Left renal cortex interstitium (tissue), 4 donors: ENCODE measurements at regions not wholly inside any gene's neighbourhood (a gene's known extent, or its start where the extent isn't known, plus 50 kb on each side); places are given as distances from the start of the nearest gene placed in this dataset.
"Not testable (repeated sequence)": the region's sequence is repeated elsewhere in the genome, so short reads cannot be mapped to it uniquely, and the experiment has no call there.

Source experiments
- DNase-seq, 4 donors: peaks; one replicate each; pipeline ENCODE4 v3.0.0-alpha.2; 2013; ENCODE audit warnings: low read depth in 4 of 4, low spot score in 2 of 4, missing footprints in 1 of 4

DNA sequence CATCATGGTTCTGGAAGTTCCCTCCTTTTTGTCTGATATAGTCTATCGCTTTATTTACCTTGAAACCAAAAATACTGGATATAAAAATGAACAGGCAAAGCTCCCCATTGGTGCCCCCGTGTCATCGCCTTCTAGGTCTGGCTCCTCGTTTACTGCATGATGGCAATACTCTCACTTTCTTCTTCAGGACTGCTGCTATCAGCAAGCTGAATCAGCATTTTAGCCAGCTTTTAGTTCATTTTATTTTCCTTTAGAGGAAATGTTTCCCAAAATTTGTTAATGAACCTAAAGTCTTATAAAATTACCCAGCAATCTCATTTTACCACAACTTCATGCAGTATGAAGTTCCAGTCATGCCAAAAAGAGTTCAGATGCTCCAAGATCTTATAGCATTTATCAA, 80.5 kb downstream of the ZIC3 start:
- no peak for DNase-seq

DNA sequence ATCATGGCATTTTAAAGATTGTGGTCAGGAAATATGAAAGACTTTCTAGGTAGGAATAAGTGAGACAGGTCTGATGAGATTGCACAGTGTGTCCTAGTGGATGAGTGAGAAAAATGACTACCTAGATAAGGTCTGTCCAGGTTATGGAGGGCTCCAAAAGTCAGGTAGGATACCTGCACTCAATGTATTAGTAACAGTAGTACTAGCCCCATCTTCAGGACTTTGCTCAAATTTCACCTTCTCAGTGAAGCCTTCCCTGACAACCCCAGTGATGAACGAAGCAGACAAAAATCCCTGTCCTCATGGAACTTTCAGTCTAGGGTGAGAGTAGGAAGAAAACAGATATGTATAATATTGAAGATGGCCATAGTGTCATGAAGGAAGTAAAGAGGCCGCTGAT, 85.7 kb downstream of the ZIC3 start:
- no peak for DNase-seq

DNA sequence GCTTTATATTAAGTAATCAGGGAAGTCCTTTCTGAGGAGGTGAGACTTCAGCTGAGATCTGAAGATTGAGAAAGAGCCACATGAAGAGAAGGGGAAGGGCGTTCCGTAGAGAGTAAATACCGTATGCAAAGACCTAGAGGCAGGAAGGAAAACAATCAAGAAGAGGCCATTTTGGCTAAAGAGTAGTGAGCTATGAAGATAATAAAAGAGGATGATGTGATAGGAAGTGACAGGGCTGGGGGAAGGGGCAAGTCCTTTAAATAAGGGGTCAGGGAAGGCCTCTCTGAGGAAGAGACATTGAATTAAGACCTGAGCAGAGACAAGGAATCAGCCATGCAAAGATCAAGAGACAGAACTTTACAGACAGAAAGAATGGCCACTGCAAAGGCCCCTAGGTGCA, 86.2 kb downstream of the ZIC3 start:
- no peak for DNase-seq

DNA sequence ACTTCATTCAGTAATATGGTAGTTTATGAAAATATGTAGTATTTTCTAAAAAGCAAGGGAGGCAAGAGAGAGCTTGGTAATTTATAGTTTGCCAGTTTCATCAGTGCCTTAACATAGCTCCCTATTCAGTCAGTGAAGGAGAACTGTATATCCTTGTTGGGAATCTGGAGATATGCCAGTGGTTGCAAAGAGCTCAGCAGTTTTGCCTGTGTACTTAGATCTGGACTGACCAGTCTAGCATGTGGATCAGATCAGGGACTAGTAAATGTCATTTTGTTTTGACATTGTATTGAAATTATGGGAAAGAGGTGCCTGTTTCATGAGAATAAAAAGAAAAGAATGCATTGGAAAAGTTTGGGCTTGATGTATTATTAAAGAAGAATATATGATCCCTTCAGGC, 88.6 kb downstream of the ZIC3 start:
- no peak for DNase-seq

DNA sequence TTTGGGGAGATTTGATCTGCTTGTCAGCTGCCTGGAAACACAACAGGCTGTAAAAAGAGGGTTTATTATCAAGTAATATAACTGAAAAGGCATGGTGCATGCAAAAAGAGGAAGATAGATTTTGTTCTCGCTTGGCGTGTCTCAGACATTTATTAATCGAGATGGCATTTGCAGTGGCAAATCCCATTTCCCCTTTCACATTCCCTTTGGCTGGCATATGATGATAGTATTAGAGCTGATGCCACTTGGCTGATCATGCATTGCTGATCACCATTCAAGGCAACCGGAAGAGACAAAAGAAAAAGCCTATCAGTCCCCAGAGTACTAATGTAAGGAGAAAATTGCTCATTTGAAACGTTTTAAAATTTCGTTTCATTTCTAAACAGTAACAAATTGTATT, 101.8 kb downstream of the ZIC3 start:
- no peak for DNase-seq

DNA sequence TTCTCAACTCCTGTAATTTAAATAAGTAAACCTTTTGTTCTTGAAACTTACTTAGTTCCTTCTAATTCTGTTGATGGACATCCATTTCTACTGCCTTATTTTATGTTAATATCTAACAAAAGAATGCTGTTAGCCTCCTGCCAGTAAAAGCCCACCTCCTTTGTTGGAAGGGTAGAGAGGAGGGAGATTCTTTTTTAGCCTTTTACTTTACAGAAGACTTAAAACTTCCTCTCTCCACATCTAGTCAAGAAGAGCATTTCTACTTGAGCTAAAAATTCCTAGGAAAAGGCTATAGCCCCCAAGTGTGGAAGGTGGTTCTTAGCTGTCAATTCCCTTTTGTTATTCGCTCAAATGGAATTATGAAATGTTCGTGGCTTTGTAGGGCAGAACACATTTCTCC, 118.7 kb downstream of the ZIC3 start:
- DNase-seq: no peak

DNA sequence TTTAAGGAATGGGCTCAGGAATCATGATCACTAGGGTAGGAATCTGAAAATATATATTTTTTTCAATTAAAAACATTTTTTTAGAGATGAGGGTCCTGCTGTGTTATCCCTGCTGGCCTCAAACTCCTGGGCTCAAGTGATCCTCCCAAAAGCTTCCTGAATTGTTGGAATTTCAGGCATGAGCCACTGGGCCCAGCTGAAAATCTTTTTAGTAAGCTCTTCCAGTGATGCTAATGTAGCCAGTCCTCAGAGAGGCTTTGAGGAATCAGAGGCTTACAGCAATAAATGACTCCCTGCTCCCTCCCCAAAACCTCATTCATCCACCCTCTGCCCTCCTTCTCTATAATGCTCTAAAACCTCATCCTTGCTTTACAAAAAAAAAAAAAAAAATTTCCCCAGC, 129.5 kb downstream of the ZIC3 start:
- no peak for DNase-seq

DNA sequence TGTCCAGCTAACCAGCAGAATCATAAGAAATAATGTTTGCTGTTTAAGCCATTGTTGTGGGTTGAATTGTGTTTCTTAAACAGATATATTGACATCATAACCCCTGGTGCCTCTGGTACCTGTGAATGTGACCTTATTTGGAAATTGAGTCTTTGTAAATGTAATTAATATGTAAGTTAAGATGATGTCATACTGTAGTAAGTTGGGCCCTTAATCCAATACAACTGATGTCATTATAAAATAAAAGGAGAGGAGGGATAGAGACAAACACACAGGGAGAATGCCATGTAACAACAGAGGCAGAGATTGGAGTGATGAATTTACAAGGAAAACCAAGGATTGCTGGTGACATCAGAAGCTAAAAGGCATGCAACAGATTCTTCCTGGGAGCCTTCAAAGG, 141.4 kb downstream of the ZIC3 start:
- no peak for DNase-seq

DNA sequence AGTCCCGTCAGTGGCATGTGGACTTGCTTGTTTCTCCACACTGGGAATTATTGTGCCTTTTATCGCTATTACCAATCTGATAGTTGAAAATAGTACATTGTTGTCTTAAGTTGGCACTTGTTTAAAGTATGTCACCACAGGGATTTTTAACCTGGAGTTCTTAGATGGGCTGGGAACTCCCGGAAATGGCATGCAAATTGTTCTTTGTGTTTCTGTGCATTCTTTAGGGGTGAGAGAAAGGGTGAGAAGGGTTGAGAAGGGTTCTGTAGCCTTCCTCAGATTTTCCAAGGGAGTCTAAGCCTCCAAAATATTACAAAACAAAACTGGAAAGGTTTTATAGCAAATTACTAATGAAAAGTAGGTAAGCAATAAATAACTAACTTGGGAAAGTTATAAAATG, 176.9 kb downstream of the ZIC3 start:
- DNase-seq: no peak

DNA sequence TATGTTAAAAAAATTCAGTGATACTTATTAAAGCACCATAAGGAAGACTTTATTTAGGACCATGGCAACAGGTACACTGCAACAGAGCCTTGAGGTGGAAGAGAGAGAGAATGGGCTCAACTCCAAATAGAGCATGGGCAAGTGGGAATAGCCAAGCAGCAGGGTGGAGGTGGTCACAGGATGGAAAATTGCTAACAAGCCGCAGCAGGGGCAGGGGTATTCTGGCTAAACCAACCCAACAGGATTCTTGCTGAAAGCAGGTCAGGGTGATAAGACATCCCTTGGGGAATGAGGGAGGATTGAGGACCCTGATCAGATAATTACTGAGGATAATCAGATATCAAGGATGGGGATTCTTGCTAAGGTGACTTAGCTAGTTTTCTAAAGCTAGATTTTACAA, 177.5 kb downstream of the ZIC3 start:
- DNase-seq: no peak

DNA sequence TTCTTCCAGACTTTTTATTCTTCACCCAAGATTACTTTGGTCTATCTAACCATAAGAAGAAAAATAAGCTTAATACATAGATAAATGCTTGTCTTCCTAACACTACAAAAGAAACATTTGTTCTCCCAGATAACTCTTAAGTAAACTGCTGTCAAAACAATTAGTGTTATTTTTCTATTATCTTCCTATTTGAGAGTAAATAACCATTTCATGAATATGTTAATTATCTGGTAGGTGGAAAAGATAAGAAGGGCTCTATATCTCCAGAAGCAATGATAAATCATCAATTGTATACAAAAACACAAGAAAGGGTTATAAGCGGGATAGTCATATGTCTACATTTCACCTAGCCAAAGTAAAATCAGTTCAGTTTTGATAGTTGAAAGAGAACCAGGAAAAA, 180.4 kb downstream of the ZIC3 start:
- no peak for DNase-seq

DNA sequence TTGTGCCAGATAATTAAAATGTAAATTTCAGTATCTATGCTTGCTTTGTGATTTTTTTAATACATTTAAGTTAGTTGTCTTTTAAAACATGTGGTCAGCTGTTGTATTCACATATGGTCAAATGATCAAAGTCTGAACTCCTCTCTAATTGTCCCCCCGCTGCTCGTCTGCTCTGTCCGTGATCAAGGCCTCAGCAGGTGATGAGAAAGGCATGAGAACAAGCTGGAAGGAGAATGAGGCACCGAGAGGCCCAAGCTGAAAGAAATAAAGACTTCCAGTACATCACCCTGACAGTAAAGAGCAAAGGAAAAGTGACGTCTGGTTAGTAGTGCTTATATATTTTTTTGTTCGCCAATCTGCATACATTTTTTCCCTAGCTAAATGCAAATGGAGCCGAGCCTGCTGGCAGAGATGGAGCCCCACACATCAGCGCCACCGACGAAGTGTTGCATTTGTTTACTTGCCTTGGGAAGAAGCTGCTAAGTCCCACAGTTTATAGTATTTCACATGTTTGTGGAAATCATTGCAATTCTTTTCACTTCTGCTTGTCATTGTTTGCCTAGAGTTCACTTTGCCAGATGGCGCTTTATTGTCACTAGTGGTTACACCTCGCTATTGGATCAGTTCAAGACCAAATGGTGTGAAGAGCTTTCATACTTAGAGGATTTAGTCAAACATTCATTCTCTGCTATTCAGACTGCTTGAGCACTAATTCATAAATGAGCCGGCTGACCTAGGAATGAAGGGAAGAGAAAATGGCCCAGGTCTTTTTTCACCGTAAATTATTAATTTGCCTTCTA, 181.5 kb downstream of the ZIC3 start:
- DNase-seq: no peak

DNA sequence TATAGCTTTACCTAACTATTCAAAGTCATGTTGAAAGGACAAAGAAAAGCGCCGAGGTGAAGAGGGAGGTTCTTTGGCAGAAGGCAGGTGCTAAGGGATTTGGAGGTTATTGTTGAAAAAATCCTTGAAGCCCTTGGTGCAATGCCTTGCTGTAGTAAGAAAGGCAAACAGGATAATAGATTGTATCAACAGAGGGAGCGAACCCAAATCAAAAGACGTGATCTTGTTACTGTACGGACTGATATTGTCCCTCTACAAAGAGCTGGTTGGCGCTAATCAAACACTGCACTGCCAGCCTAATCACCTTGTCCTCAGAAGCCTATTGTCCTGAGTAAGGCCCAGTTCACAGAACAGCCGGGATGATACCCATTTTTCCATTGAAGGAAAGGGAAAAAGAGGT, 182.9 kb downstream of the ZIC3 start:
- DNase-seq: no peak

DNA sequence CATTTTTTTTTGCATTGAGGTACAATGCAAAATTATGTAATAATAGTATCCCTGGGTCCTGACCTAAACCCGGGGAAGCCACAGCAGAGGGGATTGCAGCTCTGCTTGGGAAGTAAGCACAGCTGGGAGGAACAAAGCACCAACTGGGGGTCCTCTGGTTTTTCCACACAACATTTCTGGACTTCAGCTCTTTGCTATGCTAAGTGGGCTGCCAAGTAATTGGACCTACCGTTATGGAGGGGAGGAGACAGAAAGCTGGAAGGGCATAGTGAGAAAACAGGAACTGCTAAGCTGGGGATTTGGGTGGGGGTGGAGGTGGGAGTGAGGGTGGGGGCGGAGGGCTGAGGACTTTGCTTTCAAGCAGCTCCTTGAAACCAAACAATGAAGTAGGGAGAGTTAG, 183.3 kb downstream of the ZIC3 start:
- DNase-seq: no peak

DNA sequence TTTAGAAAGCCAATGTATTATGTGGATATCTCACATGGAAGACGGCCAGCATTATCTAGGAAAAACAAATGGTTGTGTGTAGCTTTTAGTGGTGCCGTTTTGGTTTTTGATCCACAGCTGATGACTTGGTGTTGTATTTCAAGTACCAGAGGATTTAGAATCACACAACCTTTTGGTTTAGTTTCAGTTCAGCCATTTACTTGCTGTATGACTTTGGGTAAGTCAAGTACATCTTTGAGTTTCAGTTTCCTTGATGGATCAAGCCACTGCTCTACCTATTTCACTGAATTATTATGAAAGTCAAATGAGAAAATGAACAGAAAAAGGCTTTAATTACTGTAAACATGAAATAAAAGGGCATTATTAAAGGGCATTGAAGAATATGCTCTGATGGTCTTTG, 205.6 kb downstream of the ZIC3 start:
- no peak for DNase-seq

DNA sequence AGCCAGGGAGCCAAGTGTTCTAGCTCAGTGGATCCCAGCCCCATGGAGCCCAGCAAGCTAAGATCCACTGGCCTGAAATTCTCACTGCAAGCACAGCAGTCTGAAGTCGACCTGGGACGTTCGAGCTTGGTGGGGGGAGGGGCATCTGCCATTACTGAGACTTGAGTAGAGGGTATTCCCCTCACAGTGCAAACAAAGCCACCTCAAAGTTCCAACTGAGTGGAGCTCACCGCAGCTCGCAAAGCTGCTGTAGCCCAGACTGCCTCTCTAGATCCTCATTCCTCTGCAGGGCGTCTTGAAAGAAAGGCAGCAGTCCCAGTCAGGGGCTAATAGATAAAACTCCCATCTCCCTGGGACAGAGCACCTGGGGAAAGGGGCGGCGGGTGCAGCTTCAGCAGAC, 226.3 kb downstream of the ZIC3 start:
- no peak for DNase-seq

DNA sequence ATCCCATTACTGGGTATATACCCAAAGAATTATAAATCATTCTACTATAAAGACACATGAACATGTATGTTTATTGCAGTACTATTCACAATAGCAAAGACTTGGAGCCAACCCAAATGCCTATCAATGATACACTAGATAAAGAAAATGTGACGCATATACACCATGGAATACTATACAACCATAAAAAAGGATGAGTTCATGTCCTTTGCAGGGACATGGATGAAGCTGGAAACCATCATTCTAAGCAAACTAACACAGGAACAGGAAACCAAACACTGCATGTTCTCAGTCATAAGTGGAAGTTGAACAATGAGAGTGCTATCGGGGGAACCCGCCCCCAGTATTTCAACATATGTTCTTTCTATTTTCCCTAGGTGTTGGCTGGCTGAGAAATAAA, 232.0 kb downstream of the ZIC3 start:
- not testable (repeated sequence) for DNase-seq

DNA sequence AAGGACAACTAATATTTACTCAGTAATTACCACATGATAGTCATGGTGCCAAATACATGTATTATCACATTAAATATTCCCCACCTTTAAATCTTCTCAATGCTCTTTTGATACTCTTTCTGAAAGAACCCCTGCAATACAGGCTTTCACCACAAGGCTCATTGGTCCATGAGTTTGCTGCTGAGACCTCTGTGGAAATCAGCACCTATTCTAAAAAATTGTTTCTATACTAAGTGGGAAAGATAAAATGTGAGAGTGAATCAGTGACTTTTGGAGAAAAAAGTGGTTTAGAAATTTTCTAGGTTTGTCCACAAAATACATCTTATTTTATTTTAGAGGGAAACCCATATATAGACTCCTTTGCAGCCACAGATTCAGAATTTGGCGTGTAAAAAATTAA, 257.3 kb downstream of the ZIC3 start:
- DNase-seq: no peak

DNA sequence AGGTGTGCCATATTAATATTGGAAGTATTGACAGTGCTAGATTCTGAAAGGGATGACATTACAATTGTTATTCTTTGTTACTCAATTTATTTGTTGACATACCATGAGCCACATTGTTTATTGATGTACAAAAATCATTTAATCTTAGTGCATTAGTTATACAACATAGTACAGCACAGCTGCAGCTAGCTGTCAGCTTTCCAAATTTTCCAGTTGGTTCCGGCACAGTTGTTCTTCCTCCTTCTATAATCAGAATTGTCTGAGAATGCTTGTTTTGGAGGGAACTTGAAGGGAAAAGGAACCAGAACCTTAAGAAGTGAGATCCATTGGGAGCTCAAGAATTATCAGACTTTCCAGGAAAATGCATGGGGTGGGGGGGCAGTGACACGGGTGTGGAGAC, 281.4 kb downstream of the ZIC3 start:
- no peak for DNase-seq

DNA sequence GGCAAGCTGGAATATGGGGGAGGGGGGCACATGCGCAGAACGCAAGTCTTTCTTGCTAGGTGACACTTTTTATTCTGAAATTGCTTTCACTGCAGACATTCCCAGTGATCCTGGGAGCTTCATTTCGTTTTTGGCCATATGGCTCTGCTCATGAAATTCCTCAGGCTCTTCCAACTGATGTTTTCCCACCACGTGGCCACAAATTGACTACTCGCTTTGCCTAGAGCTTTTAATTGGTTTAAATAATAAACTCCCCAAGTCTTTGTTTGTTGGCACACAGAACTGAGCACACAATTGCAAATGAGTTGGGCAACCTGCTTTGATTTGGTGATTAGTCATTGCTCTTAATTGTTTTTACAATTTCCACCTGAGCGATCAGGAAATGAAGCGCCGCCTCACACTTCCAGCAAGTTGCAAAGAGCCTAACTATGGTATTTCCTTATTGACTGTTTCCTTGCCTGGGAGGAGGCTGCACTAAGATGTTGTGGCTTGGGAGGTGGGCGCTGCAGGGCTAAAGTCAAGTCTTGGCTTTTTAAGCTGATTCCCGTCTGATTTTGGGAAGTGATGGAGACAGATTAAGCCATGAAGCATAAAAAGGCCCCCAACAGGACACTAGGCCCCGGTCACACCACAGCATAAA, 282.5 kb downstream of the ZIC3 start:
- DNase-seq: no peak

DNA sequence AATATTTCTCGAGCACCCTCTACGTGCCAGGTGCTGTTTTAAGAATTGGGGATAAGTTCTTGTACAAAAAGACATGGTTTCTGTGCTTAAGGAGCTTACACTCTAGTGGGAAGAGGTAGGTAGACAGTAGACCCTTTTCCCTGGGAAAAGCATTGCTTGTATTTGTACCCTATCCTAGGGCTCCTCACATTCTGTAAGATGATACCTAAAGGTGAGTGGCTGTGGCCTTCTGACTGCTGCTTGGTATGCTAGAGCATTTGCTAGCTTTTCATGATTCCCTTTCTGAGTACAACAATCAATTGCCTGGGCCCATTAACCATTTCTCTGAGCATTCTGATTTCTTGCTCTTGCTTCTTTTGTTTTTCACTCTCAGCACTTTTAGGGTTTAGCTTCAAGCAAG, 286.6 kb downstream of the ZIC3 start:
- DNase-seq: no peak

DNA sequence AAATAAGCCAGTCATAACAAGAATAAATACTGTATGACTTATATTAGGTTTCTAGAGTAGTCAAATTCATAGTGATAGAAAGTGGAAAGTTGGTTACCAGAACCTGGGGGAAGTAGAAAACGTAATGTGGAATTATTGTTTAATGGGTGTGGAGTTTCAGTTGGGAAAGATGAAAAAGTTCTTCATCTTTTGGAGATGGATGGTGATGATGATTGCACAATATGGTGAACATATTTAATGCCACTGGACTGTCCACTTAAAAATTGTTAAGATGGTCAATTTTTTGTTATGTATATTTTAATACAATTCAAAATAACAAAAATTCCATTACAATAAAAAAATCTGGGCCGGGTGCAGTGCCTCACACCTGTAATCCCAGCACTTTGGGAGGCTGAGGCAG, 289.6 kb downstream of the ZIC3 start:
- DNase-seq: no peak

DNA sequence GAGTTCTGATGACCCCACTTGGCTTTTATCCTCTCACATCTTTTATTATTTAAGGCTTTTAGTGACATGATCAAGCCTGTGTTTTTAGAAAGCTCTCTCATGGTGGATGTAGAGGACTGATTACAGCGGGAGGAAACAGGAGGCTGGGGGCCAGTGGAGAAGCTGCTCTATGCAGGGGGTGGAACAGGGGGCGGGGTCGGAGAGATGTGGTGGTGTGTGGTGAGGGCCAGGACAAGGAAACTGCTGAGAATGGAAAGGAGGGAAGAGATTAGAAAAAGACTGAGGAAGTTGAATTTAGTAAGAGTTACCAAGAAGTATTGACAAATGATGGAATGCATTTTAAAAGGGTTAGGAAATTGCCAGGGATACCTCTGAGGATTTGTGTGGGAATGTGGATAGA, 292.2 kb downstream of the ZIC3 start:
- DNase-seq: no peak
